Gastrocnemius medialis (tissue), 4 donors: ENCODE measurements at regions not wholly inside any gene's neighbourhood (a gene's known extent, or its start where the extent isn't known, plus 50 kb on each side); places are given as distances from the start of the nearest gene placed in this dataset.

ENCODE experiments used
- POLR2A ChIP-seq, 2 donors: fragments of 450-650 bp; IDR thresholded peaks; one replicate each; pipeline ENCODE4 v1.6.1; 2017; ENCODE audit warnings: antibody characterized with exemption in 2 of 2, mild to moderate bottlenecking in 2 of 2, moderate library complexity in 2 of 2
- TF ChIP-seq, protein P1 (sequence below), 5 experiments: fragments of 450-650 bp in 3 of 5; fragments of 200-600 bp in 2 of 5; sonication (generic) in 2 of 5; IDR thresholded peaks in 4 of 5; conservative IDR thresholded peaks in 1 of 5; 1 replicate in 4 of 5; 2 replicates in 1 of 5; pipeline ENCODE4 v1.5.1; 2016 to 2019; ENCODE audit warnings: antibody characterized with exemption in 5 of 5, mild to moderate bottlenecking in 3 of 5, moderate library complexity in 3 of 5

DNA sequence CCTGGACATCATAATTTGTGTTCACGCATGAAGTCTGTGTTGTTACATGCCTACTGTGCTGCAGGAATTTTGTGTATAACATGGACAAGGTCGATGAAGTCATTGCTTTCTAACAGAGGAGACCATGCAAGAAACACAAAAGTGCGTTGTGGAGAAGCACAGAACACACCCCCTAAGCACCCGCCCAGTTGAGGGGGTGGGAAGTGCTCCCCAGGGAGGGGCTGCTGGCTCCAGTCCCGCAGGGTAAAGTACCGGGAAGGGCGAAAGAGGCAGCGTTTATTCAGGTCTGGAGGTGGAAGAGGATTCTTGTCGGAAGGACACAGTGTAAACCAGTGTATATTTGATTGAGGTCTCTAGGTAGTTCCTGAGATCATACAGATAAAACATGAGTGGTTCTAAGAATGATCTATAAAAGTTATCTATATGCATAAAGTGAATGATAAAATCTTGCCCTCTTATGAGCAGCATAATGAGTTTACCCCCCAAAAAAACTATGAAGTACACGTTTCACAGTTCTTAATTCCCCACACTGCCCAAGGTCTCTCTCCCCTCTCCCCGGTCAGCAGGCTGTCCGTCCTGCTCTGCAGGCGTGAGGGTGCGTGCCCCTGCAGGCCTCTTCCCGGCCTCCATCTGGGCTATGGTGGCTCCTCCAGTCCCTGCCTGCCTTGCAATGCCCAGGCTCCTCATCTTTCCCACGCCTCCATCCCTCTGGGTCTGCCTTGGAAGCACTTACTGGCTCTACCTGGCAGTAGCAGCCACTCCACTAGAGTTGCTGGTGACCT, 159.7 kb downstream of the THBS2 start:
- TF ChIP-seq, protein P1, sequence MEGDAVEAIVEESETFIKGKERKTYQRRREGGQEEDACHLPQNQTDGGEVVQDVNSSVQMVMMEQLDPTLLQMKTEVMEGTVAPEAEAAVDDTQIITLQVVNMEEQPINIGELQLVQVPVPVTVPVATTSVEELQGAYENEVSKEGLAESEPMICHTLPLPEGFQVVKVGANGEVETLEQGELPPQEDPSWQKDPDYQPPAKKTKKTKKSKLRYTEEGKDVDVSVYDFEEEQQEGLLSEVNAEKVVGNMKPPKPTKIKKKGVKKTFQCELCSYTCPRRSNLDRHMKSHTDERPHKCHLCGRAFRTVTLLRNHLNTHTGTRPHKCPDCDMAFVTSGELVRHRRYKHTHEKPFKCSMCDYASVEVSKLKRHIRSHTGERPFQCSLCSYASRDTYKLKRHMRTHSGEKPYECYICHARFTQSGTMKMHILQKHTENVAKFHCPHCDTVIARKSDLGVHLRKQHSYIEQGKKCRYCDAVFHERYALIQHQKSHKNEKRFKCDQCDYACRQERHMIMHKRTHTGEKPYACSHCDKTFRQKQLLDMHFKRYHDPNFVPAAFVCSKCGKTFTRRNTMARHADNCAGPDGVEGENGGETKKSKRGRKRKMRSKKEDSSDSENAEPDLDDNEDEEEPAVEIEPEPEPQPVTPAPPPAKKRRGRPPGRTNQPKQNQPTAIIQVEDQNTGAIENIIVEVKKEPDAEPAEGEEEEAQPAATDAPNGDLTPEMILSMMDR (IDR thresholded peaks at IDR 0.05 in 4 of 5, conservative IDR thresholded peaks at IDR 0.05 in 1 of 5) = no peak
- TF ChIP-seq POLR2A (IDR thresholded peaks at IDR 0.05) = no peak
